ENCODE measurements at regions not wholly inside any gene's neighbourhood (a gene's known extent, or its start where the extent isn't known, plus 50 kb on each side); places are given as distances from the start of the nearest gene placed in this dataset.
"Not testable (repeated sequence)": the region's sequence is repeated elsewhere in the genome, so short reads cannot be mapped to it uniquely, and the experiment has no call there.

- DNase-seq (ENCODE audit: low read depth), result no peak
Measured at GRCh38 chr4:15294202-15294601, 133.6 kb upstream of the C1QTNF7 start.

DNA sequence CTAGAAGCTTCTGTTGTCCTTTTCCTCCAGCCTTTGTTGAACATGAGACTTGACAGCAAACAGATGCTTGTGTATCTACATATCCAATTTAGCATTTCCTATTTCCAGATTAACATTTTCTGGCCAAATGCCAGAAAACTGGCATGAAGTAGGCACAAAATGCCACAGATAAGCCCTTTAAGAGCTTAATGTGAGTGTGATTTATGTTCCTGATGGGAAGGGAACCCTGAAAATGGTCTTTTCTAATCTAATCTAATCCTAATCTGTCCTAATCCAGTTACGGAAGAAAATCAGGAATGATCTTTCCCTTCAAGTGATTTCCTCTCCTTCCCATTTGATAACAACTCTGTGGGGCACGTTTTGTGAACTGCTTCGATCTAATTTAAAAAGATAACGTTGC, 133.0 kb upstream of the C1QTNF7 start:
- DNase-seq (ENCODE audit: low read depth), result no peak

DNA sequence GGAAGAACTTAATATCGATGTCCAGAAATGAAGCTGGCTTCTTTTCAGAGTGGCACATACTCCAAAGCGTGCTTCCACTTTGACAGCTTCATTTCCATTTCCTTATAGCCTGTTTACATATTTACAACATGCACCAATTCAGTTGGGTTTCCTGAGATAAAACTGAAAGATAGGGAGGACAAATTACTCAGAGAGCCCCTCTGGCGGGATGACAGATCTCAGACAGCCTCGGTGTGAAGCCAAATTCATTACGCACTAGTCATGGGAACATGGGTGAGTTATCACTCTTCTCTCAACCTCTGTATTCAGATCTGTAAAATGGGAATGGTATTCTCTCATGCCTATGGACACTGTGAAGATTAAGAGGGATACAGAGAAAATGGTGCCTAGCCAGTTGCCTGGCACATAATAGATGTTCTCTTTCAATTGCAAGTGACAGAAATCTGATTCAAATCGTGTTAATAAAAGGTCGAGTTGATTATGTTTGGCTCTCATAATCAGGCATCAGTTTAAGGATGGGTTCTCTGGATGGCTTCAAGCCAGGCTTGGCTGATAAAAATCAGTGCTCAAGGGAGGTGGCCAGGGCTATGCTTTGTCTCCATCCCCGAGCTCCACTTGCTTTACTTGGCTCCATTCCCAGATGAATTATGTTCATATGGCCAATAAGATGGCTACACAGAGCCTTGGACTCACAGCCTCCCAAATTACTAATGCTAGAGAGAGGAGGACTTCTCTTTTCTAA, 132.2 kb upstream of the C1QTNF7 start:
- no peak for DNase-seq (ENCODE audit: low read depth)

GRCh38 chr4:15297344-15297743, 130.5 kb upstream of the C1QTNF7 start:
- DNase-seq (ENCODE audit: low read depth), result no peak

- DNase-seq (ENCODE audit: low read depth), result no peak
Measured at GRCh38 chr4:15299627-15300026, 128.2 kb upstream of the C1QTNF7 start.

DNA sequence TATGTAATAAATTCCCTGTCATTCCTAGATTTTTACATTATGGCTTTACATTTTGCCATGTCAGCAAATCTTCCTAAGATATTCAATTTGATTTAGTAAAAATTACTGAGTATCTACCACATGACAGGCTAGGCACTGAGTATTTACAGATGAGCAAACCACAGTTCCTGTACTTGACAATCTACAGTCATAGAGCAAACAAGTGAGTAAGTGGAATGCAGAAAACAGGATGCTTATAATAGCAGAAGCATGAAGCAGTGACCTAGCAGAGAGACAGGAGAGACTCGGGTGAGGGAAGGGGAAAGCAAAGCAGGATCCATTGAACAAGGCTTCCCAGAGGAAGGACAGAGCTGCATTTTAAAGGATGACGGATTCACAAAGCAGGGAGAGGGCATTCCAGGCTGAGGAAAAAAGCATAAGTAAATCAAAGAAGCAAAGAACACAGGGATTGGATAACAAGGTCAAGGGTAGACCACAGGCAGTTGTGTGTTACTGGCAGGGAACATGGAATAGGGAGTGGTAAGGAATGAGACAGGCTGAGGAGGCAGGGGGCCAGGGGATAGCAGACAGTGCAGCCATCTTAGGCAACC, 124.7 kb upstream of the C1QTNF7 start:
- DNase-seq (ENCODE audit: low read depth), result no peak

- no peak for DNase-seq (ENCODE audit: low read depth)
Measured at GRCh38 chr4:15314974-15315373, 112.9 kb upstream of the C1QTNF7 start.

DNA sequence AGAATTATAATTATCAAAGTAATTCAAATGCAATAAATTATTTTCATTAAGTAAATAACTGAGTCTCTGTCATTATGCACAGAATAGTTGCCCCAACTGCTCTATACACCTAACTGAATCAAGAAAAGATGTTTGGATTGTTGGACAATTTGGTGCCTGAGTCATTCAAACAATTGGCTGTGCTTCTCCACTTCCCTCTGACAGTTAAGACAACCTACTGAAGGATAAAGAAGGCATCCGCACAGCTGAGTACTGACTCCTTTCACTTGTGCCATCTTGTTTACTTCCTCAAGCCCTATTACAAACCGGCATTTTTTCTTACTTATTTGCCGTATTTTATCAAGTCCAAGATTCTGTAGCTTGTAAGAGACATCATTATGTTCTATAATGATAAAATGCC, 110.6 kb upstream of the C1QTNF7 start:
- DNase-seq (ENCODE audit: low read depth), result no peak

- no peak for DNase-seq (ENCODE audit: low read depth)
Measured at GRCh38 chr4:15318621-15319348, 109.0 kb upstream of the C1QTNF7 start.

- DNase-seq (ENCODE audit: low read depth), result no peak
Measured at GRCh38 chr4:15320121-15320678, 107.6 kb upstream of the C1QTNF7 start.

DNA sequence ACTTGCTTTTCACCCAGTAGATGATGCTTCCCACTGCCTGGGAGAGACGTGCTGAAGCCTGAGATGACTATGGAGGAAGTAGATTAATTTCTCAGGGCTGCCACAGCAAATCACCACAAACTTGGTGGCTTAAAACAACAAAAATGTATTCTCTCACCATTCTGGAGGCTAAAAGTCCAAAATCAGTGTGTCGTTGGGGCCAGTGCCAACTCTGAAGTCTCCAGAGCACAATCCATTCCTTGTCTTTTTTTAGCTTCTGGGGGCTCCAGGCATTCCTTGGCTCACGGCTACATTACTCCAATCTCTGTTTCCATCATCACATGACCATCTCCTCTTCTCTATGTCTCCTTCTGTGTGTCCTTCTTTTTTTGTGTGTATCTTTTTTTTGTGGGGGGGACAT, 105.8 kb upstream of the C1QTNF7 start:
- DNase-seq (ENCODE audit: low read depth), result no peak

- DNase-seq (ENCODE audit: low read depth), result no peak
Measured at GRCh38 chr4:15325987-15326386, 101.8 kb upstream of the C1QTNF7 start.

GRCh38 chr4:15327311-15328298, 100.2 kb upstream of the C1QTNF7 start:
- peak; percentile 89 for DNase-seq (ENCODE audit: low read depth)

DNA sequence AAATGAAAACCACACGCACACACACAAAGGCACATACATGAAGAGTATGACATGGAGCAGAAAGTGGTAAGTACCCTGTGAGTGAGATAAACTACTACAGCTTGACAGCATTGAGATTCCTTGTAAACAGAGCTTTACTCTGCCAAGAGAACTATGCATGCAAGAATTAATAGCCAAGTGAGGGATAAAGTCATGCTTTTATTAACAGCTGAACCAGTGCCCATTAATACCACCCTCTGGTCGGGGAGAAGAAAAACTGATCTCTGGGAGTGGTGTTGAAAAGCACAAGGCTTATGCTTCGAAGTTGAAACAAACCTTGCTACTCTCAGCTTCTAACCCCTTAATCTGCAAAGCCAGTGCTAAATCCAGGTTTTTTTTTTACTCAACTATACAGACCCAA, 95.9 kb upstream of the C1QTNF7 start:
- no peak for DNase-seq (ENCODE audit: low read depth)

DNA sequence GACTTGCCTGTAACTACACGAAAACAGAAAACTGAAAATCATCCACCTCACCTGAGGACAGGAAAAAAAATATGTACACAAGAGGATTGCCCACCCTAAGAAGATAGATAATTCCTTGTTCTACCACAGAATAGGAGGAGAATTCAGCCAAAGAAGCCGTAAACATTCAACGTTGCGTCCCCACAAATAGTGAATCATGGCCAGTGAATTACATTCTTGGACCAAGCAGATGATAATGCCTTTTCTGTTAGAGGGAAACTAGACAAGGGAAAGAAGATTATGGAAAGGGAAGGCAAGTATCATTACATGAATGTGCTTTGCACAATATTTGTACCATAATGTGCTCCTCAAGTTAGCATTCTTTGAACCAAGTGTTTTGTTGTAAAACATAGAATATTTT, 95.5 kb upstream of the C1QTNF7 start:
- no peak for DNase-seq (ENCODE audit: low read depth)

- no peak for DNase-seq (ENCODE audit: low read depth)
Measured at GRCh38 chr4:15333692-15334633, 93.9 kb upstream of the C1QTNF7 start.

- no peak for DNase-seq (ENCODE audit: low read depth)
Measured at GRCh38 chr4:15336410-15337167, 91.2 kb upstream of the C1QTNF7 start.

DNA sequence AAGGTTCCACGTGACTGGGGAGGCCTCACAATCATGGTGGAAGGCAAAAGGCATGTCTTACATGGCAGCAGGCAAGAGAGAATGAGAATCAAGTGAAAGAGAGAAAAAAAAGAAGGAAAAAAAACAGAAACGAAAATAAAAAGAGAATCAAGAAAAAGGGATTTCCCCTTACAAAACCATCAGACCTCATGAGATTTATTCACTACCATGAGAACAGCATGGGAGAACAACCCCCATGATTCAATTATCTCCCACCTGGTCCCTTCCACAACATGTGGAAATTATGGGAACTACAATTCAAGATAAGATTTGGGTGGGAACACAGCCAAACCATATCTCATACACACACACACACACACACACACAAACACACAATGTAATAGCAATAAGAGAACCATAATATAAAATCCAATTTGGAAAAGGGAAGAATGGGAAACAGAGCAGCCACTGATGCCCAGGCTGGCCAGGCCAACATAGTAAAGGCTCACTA, 90.6 kb upstream of the C1QTNF7 start:
- not testable (repeated sequence) for DNase-seq (ENCODE audit: low read depth)

- DNase-seq (ENCODE audit: low read depth), result no peak
Measured at GRCh38 chr4:15339737-15340136, 88.1 kb upstream of the C1QTNF7 start.

DNA sequence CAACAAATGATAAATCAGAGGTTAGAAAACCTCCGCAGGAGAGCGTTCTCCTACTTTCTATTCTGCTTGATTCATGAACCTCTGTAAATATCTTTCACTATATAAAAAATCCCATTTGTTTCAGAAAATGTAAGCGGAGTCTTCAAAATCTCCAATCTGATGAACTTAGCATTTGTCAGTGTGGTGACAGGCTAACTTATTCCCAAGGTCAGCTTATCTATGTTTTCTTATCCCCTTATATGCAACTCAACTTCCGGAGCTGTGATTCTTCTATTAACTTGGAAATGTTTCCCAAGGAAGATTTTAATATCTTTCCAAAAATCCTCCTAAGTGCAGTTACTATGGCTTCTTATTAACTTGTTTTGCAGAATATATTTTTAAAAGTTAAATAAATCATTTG, 87.5 kb upstream of the C1QTNF7 start:
- no peak for DNase-seq (ENCODE audit: low read depth)

Measured in fibroblast of the conjunctiva (primary cell).